GM10266 (cell line): ENCODE measurements at regions not wholly inside any gene's neighbourhood (a gene's known extent, or its start where the extent isn't known, plus 50 kb on each side); places are given as distances from the start of the nearest gene placed in this dataset.
"Not testable (repeated sequence)": the region's sequence is repeated elsewhere in the genome, so short reads cannot be mapped to it uniquely, and the experiment has no call there.

Experiments
- DNase-seq: peaks from one replicate; pipeline ENCODE4 v3.0.0; 2012; ENCODE audit errors: extremely low spot score
- TF ChIP-seq, protein P1 (sequence below): IDR thresholded peaks from 2 replicates; pipeline ENCODE4 v1.5.1; 2012; ENCODE audit warnings: mild to moderate bottlenecking, low read depth; ENCODE audit not compliant: control insufficient read depth, insufficient read depth; ENCODE audit errors: missing control alignments

DNA sequence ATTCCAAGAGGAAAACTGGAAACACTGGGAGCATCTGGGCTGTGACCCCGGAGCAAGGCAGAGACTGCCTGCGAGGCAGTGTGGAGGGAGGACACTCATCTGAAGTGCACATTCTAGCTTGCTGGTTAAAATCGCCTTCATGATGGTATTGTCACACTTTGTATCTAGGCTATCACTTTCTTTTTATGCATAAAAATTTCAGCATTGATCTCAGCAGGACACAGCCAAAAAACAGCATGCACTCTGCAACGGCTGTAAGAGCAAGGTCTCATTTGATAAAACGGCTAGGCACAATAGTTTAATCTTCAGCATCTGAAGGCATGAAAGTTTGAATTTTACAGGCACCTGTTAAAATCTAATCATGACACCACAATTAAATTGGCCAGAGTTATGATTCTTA is 110.8 kb upstream of the IRX1 start:
- no peak for DNase-seq
- TF ChIP-seq, protein P1, sequence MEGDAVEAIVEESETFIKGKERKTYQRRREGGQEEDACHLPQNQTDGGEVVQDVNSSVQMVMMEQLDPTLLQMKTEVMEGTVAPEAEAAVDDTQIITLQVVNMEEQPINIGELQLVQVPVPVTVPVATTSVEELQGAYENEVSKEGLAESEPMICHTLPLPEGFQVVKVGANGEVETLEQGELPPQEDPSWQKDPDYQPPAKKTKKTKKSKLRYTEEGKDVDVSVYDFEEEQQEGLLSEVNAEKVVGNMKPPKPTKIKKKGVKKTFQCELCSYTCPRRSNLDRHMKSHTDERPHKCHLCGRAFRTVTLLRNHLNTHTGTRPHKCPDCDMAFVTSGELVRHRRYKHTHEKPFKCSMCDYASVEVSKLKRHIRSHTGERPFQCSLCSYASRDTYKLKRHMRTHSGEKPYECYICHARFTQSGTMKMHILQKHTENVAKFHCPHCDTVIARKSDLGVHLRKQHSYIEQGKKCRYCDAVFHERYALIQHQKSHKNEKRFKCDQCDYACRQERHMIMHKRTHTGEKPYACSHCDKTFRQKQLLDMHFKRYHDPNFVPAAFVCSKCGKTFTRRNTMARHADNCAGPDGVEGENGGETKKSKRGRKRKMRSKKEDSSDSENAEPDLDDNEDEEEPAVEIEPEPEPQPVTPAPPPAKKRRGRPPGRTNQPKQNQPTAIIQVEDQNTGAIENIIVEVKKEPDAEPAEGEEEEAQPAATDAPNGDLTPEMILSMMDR, result no peak

DNA sequence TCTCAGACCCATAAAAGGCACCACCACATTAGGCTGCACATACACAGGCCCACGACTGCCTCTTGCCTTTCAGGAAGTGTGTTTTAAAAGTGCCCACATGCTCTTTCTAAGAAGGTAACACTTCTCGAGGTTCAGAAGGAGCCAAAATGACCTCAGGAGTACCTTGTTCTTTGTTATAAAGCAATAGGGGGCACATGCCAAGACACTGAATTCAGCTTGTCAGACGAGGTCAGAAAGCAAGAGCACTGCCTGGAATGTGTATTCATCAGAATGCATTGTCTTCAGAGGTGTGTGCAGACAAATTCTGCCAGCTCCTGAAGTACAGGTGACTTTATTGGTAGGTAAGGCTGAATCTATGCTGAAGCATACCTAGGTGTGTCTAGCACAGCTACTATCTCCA is 114.5 kb upstream of the IRX1 start:
- DNase-seq, result no peak
- TF ChIP-seq, protein P1, result no peak

DNA sequence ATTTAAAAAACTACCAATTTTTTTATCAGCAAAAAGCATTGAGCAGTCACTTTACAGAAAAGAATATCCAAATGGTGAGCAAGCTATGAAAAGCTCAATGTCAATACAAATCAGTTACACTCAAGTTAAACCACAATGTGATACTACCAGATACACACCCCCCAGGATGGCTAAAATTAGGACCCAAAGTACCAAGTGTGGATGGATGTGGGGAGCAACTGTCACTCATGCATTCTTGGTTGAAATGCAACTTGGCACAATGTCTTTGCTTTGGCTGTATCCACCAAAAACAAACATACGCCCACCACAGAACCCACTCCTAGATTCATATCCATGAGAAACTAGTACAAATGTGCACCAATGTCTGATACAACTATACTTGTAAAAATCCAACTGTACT is 120.0 kb upstream of the IRX1 start:
- TF ChIP-seq, protein P1, result no peak
- DNase-seq, result no peak

DNA sequence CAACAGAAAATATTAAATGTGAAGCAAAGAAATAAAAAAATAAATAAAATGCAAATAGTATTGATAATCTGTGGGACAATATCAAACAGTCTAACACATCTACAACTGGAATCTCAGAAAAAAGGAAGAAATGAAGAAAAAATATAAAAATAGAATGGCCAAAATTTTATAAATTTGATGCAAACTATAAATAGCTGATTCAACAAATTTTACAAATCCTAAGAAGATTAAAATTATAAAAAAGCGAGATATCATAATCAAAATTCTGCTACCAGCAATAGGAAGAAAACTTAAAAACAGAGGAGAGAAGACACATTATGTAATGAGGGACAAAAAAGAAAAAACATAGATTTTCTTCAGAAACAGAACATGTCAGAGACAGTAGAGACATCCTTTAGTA is 129.2 kb upstream of the IRX1 start:
- DNase-seq, result no peak
- TF ChIP-seq, protein P1, result no peak

DNA sequence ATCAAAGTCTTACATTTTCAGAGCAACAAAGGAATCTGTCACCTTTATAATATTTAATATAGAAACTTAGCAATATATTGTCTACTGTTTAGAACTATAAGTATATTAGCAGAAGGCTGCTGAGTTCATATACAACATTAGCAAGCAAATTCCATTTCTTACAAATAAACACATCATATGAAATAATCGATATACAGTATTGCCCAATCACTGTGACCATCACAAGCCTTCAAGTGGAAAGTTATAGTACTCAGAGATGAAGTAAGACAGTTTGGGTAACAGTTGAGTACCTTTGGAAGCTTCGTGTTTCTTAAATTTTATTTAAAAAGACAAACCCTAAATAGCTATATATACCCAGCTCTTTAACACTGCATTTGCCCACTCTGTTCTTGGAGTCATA is 135.2 kb upstream of the IRX1 start:
- TF ChIP-seq, protein P1, result no peak
- DNase-seq, result no peak

DNA sequence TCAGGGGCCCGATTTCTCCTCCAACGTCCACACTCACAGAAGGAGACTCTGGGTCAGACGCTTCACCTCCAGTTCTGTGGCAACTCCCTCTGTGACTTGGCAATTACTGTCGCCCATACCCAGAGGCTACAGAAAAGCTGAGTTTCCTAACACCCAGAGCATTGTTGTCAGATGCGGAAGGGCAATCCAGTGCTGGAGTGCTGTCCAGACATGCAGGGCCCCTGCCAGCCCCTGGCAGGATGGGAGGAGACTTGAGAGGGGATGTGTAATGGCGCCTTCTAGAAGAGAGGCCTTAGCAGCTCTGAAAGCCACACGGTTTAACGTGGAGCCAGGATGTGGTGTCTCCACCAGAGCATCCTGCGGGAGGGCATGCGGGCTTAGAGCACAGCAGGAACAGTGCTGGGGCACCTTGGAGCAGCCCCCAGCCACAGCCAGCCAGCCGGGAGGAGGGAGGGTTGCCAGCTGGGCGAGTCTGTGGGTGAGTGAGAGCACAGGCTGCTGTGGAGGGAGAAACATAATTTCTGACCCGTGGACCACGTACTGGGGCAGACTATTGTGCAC is 139.4 kb upstream of the IRX1 start:
- no peak for DNase-seq

DNA sequence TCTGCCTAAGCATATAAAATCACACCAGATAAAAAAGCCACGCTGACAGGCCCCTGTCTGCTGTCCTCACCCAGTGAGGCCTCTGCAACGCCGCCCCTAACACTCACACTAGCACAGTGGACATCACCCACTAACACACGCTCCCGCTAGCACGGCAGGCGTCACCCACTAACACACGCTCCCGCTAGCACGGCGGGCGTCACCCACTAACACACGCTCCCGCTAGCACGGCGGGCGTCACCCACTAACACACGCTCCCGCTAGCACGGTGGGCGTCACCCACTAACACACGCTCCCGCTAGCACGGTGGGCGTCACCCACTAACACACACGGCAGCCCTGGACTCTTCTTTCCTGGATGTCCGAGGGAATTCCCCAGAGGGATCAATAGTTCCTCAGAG is 141.6 kb upstream of the IRX1 start:
- not testable (repeated sequence) for DNase-seq

More for the DNA sequence above, 139.4 kb upstream of the IRX1 start:
- TF ChIP-seq, protein P1, result no peak

DNA sequence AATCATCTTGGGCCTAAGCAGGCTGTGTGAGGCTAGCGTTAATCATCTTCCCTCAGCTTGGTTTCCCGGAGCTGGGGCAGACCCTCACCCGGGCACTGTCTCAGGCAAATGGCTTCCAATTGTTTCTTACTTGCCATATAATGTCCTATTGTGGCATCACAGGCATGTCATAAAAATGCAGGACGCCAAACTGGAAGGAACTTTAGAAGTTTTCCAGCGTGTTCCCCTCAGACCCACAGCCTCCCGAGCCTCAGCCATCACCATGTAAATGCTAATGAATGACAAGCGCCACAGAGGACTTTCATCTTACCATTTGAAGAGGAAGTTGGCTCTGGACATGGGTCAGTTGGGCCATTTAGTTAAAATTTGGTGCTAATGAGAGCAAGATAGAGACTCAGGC is 143.0 kb upstream of the IRX1 start:
- TF ChIP-seq, protein P1, result no peak
- no peak for DNase-seq
